ENCODE measurements at regions not wholly inside any gene's neighbourhood (a gene's known extent, or its start where the extent isn't known, plus 50 kb on each side); places are given as distances from the start of the nearest gene placed in this dataset.

DNA sequence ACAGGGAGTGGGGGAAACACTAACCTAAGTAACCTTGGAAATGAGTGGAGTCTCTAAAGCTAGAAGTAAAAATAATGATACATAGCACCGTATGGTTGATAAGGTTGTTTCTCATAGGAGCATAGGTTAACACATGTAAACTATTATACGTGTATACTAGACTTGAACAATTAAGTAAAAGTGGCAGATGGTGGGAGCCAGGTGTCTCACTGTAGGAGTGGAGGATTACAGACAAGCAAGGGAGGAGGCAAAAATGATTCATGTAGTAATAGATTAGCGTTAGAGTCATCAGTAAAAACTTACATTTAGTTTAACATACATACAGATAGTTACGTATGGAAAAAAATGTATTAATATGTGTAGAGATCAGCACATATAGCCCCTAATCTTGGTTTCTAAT lies 138.4 kb upstream of the DSCAM start:
- Histone ChIP-seq H3K4me1 (ENCODE audit: control insufficient read depth, low read depth, low read length) (no peaks in the 10 kb centered on the region), H3K9me3 (ENCODE audit: control insufficient read depth, low read depth, low read length) (no peaks in the 10 kb centered on the region), H3K36me3 (ENCODE audit: control insufficient read depth, low read depth, low read length) (no peaks in the 10 kb centered on the region), H3K27ac (ENCODE audit: low read length) (no peak overlapping the region), H3K9ac (ENCODE audit: low read length) (no peak overlapping the region), H3K27me3 (ENCODE audit: control insufficient read depth, insufficient read depth, low read length) (no peaks in the 10 kb centered on the region), H3K4me3 (ENCODE audit: low read length) (no peak overlapping the region)

DNA sequence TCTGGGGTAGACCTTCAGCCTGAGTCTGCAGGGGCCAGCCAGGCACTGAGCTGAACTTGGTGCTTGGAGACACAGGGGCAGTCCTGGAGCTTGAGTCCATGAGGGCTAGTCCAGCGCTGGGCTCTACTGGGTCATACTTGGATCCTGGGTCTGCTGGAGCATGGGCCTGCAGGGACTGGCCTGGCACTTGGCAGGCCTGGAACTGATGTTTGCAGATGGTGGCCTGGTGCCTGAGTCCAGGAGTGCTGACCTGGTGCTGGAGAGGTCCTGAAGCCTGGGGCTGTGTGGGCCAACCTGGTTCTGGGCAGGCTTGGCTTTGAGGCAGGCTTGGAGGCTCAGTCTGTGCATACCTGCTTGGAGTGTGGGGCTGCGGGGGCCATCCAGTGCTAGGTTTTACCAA lies 143.4 kb upstream of the DSCAM start:
- Histone ChIP-seq H3K27me3 (ENCODE audit: control insufficient read depth, insufficient read depth, low read length) (no peaks in the 10 kb centered on the region), H3K36me3 (ENCODE audit: control insufficient read depth, low read depth, low read length) (no peaks in the 10 kb centered on the region), H3K4me3 (ENCODE audit: low read length) (no peak overlapping the region), H3K9ac (ENCODE audit: low read length) (no peak overlapping the region), H3K9me3 (ENCODE audit: control insufficient read depth, low read depth, low read length) (no peaks in the 10 kb centered on the region), H3K27ac (ENCODE audit: low read length) (no peak overlapping the region), H3K4me1 (ENCODE audit: control insufficient read depth, low read depth, low read length) (no peaks in the 10 kb centered on the region)

DNA sequence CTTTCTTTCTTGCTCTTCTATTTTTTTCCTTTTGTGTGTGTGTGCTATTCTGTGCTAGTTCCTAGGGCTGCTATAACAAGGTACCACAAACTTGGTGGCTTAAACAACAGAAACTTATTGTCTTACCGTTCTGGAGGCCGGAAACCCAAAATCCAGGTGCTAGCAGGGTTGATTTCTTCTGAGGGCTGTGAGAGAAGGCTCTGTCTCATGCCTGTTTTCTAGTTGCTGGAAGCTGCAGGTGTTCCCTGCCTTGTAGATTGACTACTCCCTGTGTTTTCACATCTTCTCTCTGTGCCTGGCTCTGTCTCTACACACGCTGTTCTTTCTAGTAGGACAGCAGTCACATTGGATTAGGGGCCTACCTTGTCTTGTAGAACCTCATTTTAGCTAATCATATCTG lies 150.9 kb upstream of the DSCAM start:
- Histone ChIP-seq H3K4me1 (ENCODE audit: control insufficient read depth, low read depth, low read length) (no peaks in the 10 kb centered on the region), H3K27me3 (ENCODE audit: control insufficient read depth, insufficient read depth, low read length) (no peaks in the 10 kb centered on the region), H3K9ac (ENCODE audit: low read length) (no peak overlapping the region), H3K36me3 (ENCODE audit: control insufficient read depth, low read depth, low read length) (no peaks in the 10 kb centered on the region), H3K4me3 (ENCODE audit: low read length) (no peak overlapping the region), H3K27ac (ENCODE audit: low read length) (no peak overlapping the region), H3K9me3 (ENCODE audit: control insufficient read depth, low read depth, low read length) (peaks cover 9% of the 10 kb centered on the region)

DNA sequence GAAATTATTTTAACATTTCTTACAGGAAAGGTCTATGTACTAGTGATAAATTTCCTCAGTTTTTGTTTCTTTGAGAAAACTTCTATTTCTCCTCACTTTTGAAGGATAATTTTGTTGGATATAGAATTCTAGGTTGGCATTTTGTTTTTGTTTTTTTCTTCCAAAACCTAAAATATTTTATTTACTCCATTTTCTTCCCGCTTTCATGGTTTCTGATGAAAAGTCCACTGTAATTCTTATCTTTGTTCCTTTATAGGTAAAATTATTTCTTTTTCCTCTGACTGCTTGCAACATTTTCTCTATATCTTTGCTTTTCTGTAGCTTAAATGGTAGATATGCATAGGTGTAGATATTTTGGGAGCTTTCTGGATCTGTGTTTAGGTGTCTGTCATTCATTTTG lies 153.9 kb upstream of the DSCAM start:
- H3K4me3 ChIP-seq (ENCODE audit: low read length), result no peak overlapping the region
- H3K9ac ChIP-seq (ENCODE audit: low read length), result no peak overlapping the region
- no peaks in the 10 kb centered on the region for H3K36me3 ChIP-seq (ENCODE audit: control insufficient read depth, low read depth, low read length)
- no peak overlapping the region for H3K27ac ChIP-seq (ENCODE audit: low read length)
- H3K9me3 ChIP-seq (ENCODE audit: control insufficient read depth, low read depth, low read length), result peaks cover 9% of the 10 kb centered on the region
- H3K27me3 ChIP-seq (ENCODE audit: control insufficient read depth, insufficient read depth, low read length), result no peaks in the 10 kb centered on the region
- H3K4me1 ChIP-seq (ENCODE audit: control insufficient read depth, low read depth, low read length), result no peaks in the 10 kb centered on the region

DNA sequence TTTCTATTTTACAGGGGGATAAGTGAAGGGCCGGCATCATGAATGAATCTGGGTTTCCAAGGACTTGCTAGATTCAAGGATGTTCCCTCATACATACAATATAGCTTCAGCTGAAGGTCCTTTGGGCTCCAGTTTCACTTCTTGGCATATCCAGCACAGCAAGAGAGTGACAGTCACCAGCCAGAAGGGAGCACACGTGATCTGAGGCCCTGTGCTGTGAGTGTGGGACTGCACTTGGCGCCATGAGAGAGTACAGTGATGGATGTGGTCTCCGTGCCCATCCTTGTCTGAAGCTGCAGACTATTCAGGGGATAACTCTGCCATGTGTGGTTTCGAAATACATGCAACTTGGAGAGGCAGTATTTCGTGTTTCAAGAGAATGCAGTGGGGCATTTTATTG lies 159.7 kb upstream of the DSCAM start:
- no peak overlapping the region for H3K27ac ChIP-seq (ENCODE audit: low read length)
- no peaks in the 10 kb centered on the region for H3K4me1 ChIP-seq (ENCODE audit: control insufficient read depth, low read depth, low read length)
- no peaks in the 10 kb centered on the region for H3K36me3 ChIP-seq (ENCODE audit: control insufficient read depth, low read depth, low read length)
- no peak overlapping the region for H3K4me3 ChIP-seq (ENCODE audit: low read length)
- H3K9me3 ChIP-seq (ENCODE audit: control insufficient read depth, low read depth, low read length), result no peaks in the 10 kb centered on the region
- H3K9ac ChIP-seq (ENCODE audit: low read length), result no peak overlapping the region
- H3K27me3 ChIP-seq (ENCODE audit: control insufficient read depth, insufficient read depth, low read length), result no peaks in the 10 kb centered on the region

DNA sequence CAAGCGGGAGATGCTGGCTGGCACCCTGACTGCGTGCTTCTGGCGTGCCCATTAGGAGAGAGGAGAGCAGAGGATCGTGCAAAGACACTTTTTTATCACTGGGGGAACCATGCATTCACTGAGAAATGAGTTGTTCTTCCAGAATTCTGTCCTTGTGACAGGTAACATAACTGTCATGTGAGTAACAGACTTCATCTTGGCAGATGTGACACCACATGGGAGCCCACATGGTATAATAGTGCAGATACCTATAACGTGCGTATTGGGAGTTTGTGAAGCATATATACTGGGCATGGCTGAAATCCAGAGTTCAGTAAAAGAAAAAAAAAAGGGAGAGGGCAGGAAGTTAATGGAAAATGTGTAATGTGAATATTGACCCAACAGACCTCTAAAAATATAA lies 159.6 kb upstream of the BACE2 start:
- no peaks in the 10 kb centered on the region for H3K36me3 ChIP-seq (ENCODE audit: control insufficient read depth, low read depth, low read length)
- H3K4me1 ChIP-seq (ENCODE audit: control insufficient read depth, low read depth, low read length), result no peaks in the 10 kb centered on the region
- no peak overlapping the region for H3K27ac ChIP-seq (ENCODE audit: low read length)
- no peak overlapping the region for H3K9ac ChIP-seq (ENCODE audit: low read length)
- H3K27me3 ChIP-seq (ENCODE audit: control insufficient read depth, insufficient read depth, low read length), result no peaks in the 10 kb centered on the region
- H3K9me3 ChIP-seq (ENCODE audit: control insufficient read depth, low read depth, low read length), result no peaks in the 10 kb centered on the region
- no peak overlapping the region for H3K4me3 ChIP-seq (ENCODE audit: low read length)

DNA sequence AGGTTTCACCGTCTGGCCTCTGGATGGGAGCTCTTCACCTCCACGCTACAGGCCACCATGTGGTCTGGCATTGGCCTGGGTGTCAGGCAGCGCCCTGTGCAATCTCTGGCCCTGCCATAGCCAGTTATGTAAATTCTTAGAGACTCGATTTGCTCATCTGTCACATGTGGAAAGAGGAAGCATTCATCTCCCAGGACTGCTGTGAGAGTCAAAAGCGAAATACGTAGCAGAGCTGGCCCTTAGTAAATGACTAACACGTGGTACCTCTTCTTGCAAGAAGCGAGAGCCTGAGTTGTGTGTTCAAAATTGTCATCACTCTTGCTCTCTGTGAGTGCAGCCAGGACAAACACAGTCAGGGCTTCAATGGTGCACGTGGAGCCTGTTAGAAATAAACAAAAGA lies 159.0 kb upstream of the BACE2 start:
- no peak overlapping the region for H3K27ac ChIP-seq (ENCODE audit: low read length)
- no peaks in the 10 kb centered on the region for H3K36me3 ChIP-seq (ENCODE audit: control insufficient read depth, low read depth, low read length)
- H3K4me1 ChIP-seq (ENCODE audit: control insufficient read depth, low read depth, low read length), result no peaks in the 10 kb centered on the region
- no peaks in the 10 kb centered on the region for H3K9me3 ChIP-seq (ENCODE audit: control insufficient read depth, low read depth, low read length)
- H3K4me3 ChIP-seq (ENCODE audit: low read length), result no peak overlapping the region
- no peak overlapping the region for H3K9ac ChIP-seq (ENCODE audit: low read length)
- no peaks in the 10 kb centered on the region for H3K27me3 ChIP-seq (ENCODE audit: control insufficient read depth, insufficient read depth, low read length)

DNA sequence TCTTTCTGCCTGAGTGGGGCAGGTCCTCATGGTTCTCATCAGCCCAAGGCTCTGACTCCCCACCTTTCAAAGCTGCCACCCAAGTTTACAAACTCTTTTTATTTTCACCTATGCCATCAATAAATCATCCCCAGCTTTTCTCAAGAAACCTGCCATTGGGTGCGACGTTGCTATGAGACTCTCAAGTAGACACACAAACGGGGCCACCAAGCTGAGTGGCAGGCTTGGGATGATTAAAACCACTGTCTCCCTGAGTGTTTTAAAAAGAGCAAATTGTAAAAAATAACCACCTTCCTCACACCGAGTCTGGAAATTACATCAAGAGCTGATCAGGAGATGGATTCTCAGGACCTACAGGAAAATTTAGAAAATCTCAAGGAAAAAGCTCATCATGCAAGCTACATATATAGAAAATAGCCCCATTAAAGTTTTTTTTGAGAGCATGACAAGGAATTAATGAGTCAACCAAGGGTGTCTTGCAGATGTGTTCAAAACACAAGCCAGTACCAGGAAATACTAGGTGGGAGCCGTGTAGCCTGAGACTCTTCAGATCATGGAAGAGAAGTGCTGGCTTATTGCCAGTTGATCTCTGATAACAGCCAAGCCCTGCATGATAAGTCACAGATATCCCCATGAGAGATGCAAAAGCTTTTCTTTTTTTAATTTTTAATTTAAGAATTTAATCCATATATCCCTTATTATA lies 158.4 kb upstream of the BACE2 start:
- Histone ChIP-seq H3K9me3 (ENCODE audit: control insufficient read depth, low read depth, low read length) (no peaks in the 10 kb centered on the region), H3K4me1 (ENCODE audit: control insufficient read depth, low read depth, low read length) (no peaks in the 10 kb centered on the region), H3K4me3 (ENCODE audit: low read length) (no peak overlapping the region), H3K9ac (ENCODE audit: low read length) (no peak overlapping the region), H3K27me3 (ENCODE audit: control insufficient read depth, insufficient read depth, low read length) (no peaks in the 10 kb centered on the region), H3K36me3 (ENCODE audit: control insufficient read depth, low read depth, low read length) (no peaks in the 10 kb centered on the region), H3K27ac (ENCODE audit: low read length) (no peak overlapping the region)

DNA sequence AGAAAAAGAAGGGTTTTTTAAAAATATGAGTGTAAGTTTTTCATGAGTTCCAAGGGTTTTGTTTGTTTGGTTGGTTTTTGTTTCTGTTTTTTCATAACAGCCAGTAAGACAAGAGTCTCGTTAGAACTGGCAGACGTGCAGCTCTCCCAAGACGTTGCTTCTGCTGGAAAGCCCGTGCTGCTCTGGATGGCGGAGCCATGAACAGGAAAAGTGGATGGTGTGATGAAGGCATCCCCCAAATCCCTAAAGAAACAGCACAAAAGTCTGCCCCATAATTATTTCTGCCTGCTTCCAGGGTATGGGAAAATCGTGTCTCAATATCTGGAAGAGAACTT lies 157.9 kb upstream of the BACE2 start:
- Histone ChIP-seq H3K27ac (ENCODE audit: low read length) (no peak overlapping the region), H3K4me1 (ENCODE audit: control insufficient read depth, low read depth, low read length) (no peaks in the 10 kb centered on the region), H3K36me3 (ENCODE audit: control insufficient read depth, low read depth, low read length) (no peaks in the 10 kb centered on the region), H3K4me3 (ENCODE audit: low read length) (no peak overlapping the region), H3K9ac (ENCODE audit: low read length) (no peak overlapping the region), H3K27me3 (ENCODE audit: control insufficient read depth, insufficient read depth, low read length) (no peaks in the 10 kb centered on the region), H3K9me3 (ENCODE audit: control insufficient read depth, low read depth, low read length) (no peaks in the 10 kb centered on the region)

DNA sequence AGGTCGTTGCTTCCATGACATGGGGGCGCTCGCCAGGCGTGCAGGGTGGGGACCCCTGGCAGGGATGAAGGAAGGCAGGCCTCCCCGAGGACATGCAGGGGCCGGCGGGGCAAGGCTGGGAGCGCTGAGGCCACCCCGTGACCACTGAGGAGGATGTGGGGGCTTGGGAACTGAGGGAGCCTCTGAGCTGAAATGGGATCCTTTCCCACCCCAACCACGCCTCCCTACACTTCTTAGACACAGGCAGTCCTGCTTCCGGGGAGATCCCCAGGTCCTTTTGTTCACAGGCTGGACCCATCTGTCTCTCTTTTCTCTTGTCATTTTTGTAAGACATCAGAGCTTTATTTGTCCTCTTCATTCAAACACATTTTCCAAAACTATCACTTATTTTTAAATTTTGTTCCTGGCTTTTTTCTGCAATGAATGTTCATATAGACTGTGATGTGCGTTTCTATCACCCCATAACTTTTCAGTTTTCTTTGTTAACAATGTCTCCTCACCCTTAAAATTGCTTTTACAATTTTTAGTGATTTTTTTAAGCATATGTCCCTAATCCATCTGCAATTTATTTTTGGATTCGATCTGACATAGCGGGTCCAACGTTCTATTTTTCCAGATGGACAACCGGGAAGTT lies 156.7 kb upstream of the BACE2 start:
- Histone ChIP-seq H3K4me3 (ENCODE audit: low read length) (no peak overlapping the region), H3K9ac (ENCODE audit: low read length) (no peak overlapping the region), H3K4me1 (ENCODE audit: control insufficient read depth, low read depth, low read length) (no peaks in the 10 kb centered on the region), H3K27ac (ENCODE audit: low read length) (no peak overlapping the region), H3K36me3 (ENCODE audit: control insufficient read depth, low read depth, low read length) (no peaks in the 10 kb centered on the region), H3K27me3 (ENCODE audit: control insufficient read depth, insufficient read depth, low read length) (no peaks in the 10 kb centered on the region), H3K9me3 (ENCODE audit: control insufficient read depth, low read depth, low read length) (no peaks in the 10 kb centered on the region)

DNA sequence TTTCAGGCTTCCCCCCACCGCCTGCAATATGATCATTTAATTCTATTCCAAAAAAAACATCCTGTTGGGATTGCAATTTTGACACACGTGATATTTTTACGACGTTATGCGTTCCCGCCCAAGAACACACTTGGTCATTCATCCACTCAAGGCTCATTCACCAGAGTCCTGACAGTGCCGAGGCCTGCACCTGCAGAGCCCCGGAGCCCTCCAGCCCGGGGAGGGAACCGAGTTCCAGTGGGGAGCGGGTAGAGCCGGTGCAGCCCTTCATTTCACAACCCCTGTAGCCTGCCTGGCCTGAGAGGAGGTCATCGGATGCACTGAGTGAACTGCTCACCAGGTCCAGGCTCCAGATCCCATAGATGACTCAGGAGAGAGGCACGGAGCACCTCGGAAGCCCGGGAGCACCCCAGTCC lies 156.0 kb upstream of the BACE2 start:
- H3K4me1 ChIP-seq (ENCODE audit: control insufficient read depth, low read depth, low read length), result no peaks in the 10 kb centered on the region
- H3K36me3 ChIP-seq (ENCODE audit: control insufficient read depth, low read depth, low read length), result no peaks in the 10 kb centered on the region
- H3K9ac ChIP-seq (ENCODE audit: low read length), result no peak overlapping the region
- H3K27me3 ChIP-seq (ENCODE audit: control insufficient read depth, insufficient read depth, low read length), result no peaks in the 10 kb centered on the region
- H3K9me3 ChIP-seq (ENCODE audit: control insufficient read depth, low read depth, low read length), result no peaks in the 10 kb centered on the region
- no peak overlapping the region for H3K27ac ChIP-seq (ENCODE audit: low read length)
- no peak overlapping the region for H3K4me3 ChIP-seq (ENCODE audit: low read length)

DNA sequence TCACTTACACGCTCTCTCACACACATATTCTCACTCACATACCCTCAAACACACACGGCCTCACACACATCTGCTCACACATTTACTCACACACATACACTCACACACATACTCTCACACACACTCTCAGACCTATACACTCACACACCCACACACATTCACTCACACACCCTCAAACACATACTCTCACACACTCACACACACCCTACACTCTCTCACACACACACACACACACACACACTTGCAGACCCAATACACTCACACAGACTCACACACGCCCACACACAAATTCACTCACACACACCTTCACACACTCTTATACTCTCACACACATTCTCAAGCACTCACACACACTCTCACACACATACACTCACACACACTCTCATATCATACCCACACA lies 155.5 kb upstream of the BACE2 start:
- Histone ChIP-seq H3K4me3 (ENCODE audit: low read length) (no peak overlapping the region), H3K9ac (ENCODE audit: low read length) (no peak overlapping the region), H3K36me3 (ENCODE audit: control insufficient read depth, low read depth, low read length) (no peaks in the 10 kb centered on the region), H3K27ac (ENCODE audit: low read length) (no peak overlapping the region), H3K27me3 (ENCODE audit: control insufficient read depth, insufficient read depth, low read length) (no peaks in the 10 kb centered on the region), H3K9me3 (ENCODE audit: control insufficient read depth, low read depth, low read length) (no peaks in the 10 kb centered on the region), H3K4me1 (ENCODE audit: control insufficient read depth, low read depth, low read length) (no peaks in the 10 kb centered on the region)

Measured in iPS-18a (cell line).